GM12873 (cell line): ENCODE measurements at regions not wholly inside any gene's neighbourhood (a gene's known extent, or its start where the extent isn't known, plus 50 kb on each side); places are given as distances from the start of the nearest gene placed in this dataset.

Experiments
- TF ChIP-seq, protein P1 (sequence below): IDR thresholded peaks from 2 replicates; pipeline ENCODE4 v1.5.1; 2012; ENCODE audit warnings: low read depth, mild to moderate bottlenecking, moderate library complexity, low read length, control low read depth; ENCODE audit not compliant: insufficient read depth; ENCODE audit errors: missing control alignments

DNA sequence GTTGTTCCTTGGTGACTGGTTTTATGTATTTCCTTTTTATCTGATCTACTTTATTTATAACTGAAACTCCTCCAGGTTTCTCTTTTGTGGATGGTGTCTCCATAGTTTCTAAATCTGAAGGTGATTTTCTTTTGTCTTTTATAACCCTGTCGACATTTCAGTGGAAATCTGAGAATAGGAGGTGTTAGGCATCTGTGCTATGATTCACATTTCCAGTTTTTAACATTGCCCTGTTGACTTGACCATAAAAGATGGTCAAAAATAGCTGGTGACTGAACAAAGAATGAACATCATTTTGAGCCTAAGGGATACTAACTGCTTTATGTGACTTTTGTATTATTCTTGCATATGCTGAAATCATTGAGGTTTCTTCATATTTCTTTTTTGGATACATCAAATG is 190.5 kb downstream of the PCSK1 start:
- TF ChIP-seq, protein P1, sequence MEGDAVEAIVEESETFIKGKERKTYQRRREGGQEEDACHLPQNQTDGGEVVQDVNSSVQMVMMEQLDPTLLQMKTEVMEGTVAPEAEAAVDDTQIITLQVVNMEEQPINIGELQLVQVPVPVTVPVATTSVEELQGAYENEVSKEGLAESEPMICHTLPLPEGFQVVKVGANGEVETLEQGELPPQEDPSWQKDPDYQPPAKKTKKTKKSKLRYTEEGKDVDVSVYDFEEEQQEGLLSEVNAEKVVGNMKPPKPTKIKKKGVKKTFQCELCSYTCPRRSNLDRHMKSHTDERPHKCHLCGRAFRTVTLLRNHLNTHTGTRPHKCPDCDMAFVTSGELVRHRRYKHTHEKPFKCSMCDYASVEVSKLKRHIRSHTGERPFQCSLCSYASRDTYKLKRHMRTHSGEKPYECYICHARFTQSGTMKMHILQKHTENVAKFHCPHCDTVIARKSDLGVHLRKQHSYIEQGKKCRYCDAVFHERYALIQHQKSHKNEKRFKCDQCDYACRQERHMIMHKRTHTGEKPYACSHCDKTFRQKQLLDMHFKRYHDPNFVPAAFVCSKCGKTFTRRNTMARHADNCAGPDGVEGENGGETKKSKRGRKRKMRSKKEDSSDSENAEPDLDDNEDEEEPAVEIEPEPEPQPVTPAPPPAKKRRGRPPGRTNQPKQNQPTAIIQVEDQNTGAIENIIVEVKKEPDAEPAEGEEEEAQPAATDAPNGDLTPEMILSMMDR: no peak

DNA sequence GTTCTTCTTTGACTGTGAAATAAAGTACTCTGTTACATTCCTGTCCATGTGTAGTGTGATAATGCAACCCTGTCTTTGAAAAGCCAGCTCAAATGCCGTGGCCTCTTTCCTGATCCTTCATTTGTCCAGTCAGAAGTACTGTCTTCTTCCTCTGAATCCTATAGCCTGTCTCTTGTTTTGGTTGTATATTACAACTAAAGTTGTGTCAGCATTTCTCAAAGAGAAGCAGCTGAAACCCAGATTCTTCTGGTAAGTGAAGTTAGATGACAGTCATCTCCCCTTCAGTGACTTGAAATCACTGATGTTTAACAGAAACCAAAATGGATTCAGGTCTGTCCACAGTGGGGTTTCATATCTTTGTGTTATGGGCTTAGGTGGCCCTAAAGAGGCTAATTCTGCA is 196.2 kb downstream of the PCSK1 start:
- TF ChIP-seq, protein P1: no peak

DNA sequence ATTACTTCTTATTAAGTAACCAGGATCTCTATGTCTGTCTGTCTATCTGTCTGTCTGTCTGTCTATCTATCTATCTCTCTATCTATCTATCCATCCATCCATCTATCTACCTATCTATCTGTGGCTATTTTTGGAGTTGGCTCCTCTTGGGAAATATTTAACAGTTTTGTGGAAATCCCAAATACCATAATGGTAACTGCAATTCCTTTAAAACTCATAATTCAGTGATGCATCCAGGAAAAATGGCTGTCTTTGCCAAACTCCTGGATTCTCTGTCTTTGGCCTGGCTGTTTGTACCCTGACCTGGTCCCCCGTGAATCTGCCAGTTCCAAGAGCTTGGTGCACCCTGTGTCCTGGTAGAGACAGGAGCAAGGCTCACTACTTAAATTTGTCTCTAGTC is 197.0 kb downstream of the PCSK1 start:
- TF ChIP-seq, protein P1: no peak

DNA sequence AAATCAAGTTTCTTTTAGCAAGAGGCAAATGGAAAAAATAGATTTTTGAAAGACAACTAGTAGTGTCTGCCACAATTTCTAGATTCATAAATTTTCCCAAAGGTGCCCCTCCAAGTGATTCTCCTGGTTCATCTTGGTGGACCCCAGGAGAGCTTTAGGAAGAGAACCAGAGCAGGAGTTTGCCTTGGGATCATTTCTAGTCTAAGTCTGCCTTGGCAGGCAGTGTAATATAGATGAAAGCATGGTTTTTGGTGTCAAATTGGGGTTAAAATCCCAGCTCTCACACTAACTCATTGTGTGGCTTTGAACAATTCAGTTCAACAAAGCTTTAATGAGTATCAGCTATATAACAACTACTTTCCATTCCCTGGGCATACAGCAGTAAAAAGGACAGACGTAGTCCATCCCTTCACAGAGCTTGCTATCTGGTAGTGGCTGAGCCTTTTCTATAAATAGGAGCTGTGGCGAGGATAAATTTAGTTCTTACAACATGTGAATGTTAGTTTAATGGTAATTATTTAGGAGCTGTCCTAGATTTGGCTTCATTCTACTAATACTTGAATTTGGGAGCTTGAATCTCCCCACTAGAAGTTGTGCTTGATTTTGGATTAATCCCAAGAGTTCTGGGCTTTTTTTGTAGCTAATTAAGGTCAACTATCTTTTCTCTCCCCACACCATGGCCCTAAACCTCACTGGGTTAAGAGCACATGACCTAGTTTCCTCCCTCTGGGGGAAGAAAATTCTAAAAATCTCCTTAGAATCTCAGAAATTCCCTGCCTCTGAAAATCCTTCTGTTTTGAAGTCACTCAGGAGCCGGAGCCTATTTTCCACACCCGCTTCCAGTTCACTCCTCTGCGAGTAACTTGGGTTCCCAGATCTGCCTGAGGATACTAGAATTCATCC is 197.8 kb downstream of the PCSK1 start:
- TF ChIP-seq, protein P1: no peak

DNA sequence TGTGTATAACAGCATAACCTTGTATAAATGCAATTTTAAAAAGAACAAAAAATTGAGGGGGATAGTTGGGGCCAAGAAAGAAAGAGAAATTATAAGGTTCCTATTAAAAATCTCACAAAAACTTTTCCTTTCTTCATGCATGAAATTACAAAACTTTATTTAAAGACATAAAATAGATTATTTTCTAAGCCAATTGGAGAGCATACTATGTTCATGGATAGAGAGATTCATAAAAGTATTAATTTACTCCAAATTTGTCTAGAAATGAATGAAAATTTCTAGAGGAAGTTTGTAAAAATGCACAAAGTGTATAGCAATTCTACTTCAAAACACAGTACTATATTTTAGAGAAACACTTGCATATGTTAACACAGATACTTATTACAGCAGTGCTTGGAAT is 200.4 kb downstream of the PCSK1 start:
- TF ChIP-seq, protein P1: no peak

DNA sequence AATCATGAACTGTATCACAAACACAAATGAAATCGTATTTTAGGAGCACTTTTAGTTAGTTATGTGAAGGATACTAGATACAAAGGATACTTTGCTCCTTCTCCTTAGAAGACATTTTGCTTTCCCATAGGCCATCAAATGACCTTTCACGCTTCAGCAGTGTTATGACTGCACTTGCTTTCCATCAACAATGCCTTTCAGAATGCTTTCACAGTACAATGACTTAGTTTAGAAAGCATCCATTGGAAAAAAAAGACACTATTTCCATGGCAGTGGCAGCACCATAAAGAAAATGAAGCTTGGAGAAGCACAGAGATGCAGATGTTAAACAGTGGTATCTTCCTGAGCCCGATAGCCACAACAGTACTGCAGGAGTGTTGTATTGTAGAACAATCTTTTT is 203.9 kb downstream of the PCSK1 start:
- TF ChIP-seq, protein P1: no peak

DNA sequence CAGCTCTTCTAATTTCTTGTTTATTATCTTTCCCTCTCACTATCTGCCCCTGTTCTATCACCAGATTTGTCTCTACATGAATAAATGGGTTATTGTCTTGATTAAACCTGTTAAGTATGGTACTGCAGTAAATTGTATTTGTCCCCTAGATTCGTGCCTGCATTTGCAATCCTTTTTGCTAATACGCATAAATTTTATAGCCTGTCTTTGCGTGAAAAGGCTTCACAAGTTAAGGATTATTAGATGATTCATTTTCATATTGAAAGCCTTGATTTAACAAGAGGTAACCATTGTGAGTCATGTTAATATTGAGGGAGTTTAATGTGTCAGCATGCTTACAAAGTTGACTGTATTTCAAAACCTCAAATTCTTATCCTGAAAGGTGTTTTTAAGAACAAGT is 204.6 kb downstream of the PCSK1 start:
- TF ChIP-seq, protein P1: no peak
